Upper lobe of right lung (tissue), 1 donor: ENCODE measurements at regions not wholly inside any gene's neighbourhood (a gene's known extent, or its start where the extent isn't known, plus 50 kb on each side); places are given as distances from the start of the nearest gene placed in this dataset.
"Not testable (repeated sequence)": the region's sequence is repeated elsewhere in the genome, so short reads cannot be mapped to it uniquely, and the experiment has no call there.

Experiments
- ATAC-seq: fragments of 200-7000 bp; cut with Tn5 transposase; one replicate; pipeline ENCODE4 v1.9.1; 2020; ENCODE audit warnings: mild to moderate bottlenecking, moderate library complexity
- DNase-seq: peaks from one replicate; pipeline ENCODE4 v3.0.0-alpha.2; 2020
- H3K27ac ChIP-seq: fragments of 200-600 bp; one replicate; pipeline ENCODE4 v1.8.0; 2022
- H3K27me3 ChIP-seq: fragments of 200-600 bp; one replicate; pipeline ENCODE4 v1.8.0; 2022; ENCODE audit warnings: mild to moderate bottlenecking
- H3K36me3 ChIP-seq: fragments of 200-600 bp; one replicate; pipeline ENCODE4 v1.8.0; 2022
- H3K4me1 ChIP-seq: fragments of 200-600 bp; one replicate; pipeline ENCODE4 v1.8.0; 2022
- H3K4me3 ChIP-seq: fragments of 200-600 bp; one replicate; pipeline ENCODE4 v1.8.0; 2022; ENCODE audit warnings: mild to moderate bottlenecking
- H3K9me3 ChIP-seq: fragments of 200-600 bp; one replicate; pipeline ENCODE4 v1.8.0; 2022
- intact Hi-C: fragments of 100-400 bp; cut with DNase I; formaldehyde crosslinking; loops from one replicate; pipeline ENCODE4 v1.11.0; 2022
- TF ChIP-seq, protein P1 (sequence below): fragments of 200-600 bp; IDR thresholded peaks from one replicate; pipeline ENCODE4 v1.8.0; 2022; ENCODE audit warnings: antibody characterized with exemption
- donor health status: DM: no; HTN: yes; CAD: no; lungs with severe emphysema.

DNA sequence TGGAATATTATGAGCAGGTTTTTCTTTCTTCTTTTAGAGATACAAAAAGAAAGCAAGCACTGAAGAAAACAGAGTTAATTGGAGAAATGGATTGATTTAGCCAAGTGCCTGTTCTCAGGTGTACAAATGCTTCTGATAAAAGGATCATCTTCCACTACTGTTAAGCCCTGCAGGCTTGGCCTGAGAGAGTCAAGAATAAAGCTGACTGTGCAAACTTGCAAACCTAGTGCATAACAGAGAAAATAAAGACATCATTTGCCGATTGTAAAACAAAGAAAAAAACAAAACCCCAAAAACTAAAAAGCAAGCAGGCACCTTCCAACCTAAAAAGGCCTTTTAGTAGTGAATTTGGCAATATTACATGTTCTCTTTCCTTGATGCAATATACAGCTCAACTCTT is 78.0 kb upstream of the CCDC80 start:
- TF ChIP-seq, protein P1, sequence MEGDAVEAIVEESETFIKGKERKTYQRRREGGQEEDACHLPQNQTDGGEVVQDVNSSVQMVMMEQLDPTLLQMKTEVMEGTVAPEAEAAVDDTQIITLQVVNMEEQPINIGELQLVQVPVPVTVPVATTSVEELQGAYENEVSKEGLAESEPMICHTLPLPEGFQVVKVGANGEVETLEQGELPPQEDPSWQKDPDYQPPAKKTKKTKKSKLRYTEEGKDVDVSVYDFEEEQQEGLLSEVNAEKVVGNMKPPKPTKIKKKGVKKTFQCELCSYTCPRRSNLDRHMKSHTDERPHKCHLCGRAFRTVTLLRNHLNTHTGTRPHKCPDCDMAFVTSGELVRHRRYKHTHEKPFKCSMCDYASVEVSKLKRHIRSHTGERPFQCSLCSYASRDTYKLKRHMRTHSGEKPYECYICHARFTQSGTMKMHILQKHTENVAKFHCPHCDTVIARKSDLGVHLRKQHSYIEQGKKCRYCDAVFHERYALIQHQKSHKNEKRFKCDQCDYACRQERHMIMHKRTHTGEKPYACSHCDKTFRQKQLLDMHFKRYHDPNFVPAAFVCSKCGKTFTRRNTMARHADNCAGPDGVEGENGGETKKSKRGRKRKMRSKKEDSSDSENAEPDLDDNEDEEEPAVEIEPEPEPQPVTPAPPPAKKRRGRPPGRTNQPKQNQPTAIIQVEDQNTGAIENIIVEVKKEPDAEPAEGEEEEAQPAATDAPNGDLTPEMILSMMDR = no peak
- ATAC-seq (no peak), DNase-seq (no peak)
- Histone ChIP-seq H3K4me1 (no peaks in the 10 kb centered on the region), H3K27me3 (no peaks in the 10 kb centered on the region), H3K4me3 (no peak overlapping the region), H3K9me3 (no peaks in the 10 kb centered on the region), H3K27ac (no peak overlapping the region), H3K36me3 (no peaks in the 10 kb centered on the region)
- intact Hi-C loops = no loop called here

DNA sequence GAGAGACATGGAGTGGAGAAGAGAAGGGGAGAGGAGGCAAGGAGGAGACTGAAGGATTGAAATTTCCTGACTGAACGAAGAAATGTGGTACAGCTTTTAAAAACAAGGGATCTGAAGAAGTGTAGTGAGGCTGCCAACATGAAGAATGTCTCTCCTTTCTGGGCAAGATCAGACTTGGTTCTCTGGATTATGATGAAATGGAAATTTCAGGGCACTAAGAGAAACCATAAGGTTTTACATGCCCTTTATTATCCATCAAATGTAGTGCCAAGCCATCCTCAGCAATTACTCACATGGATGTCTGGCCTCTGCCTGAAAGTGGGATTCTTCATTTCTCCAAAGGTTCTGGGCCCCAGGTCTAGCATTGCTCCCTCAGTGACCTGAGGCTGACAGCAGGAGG is 77.6 kb upstream of the CCDC80 start:
- no peak for ATAC-seq
- no peaks in the 10 kb centered on the region for H3K9me3 ChIP-seq
- TF ChIP-seq, protein P1 = no peak
- DNase-seq = no peak
- intact Hi-C loops = no loop called here
- no peaks in the 10 kb centered on the region for H3K36me3 ChIP-seq
- H3K27me3 ChIP-seq = no peaks in the 10 kb centered on the region
- H3K4me3 ChIP-seq = no peak overlapping the region
- H3K27ac ChIP-seq = no peak overlapping the region
- no peaks in the 10 kb centered on the region for H3K4me1 ChIP-seq

DNA sequence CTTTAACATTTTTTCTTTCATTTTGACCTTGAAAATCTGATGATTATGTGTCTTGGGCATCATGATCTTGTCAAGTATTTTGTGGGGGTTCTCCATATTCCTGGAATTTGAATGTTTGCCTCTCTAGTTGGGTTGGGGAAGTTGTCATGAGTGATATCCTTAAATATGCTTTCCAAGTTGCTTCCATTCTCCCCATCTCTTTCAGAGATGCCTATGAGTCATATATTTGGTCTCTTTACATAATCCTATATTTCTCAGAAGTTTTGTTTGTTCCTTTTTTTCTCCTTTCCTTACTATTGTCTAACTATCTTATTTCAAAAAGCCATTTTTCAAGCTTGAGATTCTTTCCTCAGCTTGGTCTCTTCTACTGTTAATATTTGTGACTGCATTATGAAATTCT is 69.0 kb upstream of the CCDC80 start:
- intact Hi-C loops = no loop called here
- Histone ChIP-seq H3K4me1 (no peaks in the 10 kb centered on the region), H3K9me3 (no peaks in the 10 kb centered on the region), H3K27me3 (no peaks in the 10 kb centered on the region), H3K4me3 (no peak overlapping the region), H3K36me3 (no peaks in the 10 kb centered on the region), H3K27ac (no peak overlapping the region)
- TF ChIP-seq, protein P1 = no peak
- ATAC-seq = no peak
- DNase-seq = no peak

DNA sequence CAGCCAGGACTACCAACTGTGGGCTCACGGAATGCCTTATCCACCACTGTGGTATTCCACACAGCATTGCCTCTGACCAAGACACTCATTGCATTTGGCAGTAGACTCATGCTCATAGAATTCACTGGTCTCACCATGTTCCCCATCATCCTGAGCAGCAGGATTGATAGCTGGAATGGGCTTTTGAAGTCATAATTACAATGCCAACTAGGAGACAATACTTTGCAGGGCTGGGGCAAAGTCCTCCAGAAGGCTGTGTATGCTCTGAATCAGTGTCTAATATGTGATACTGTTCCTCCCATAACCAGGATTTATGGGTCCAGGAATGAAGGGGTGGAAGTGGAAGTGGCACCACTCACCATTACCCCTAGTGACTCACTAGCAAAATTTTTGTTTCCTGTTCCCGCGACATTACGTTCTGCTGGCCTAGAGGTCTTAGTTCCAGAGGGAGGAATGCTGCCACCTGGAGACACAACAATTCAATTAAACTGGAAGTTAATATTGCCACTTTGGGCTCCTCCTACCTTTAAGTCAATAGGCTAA is 58.6 kb upstream of the CCDC80 start:
- Histone ChIP-seq H3K4me3 (no peak overlapping the region), H3K27ac (no peak overlapping the region), H3K27me3 (no peaks in the 10 kb centered on the region), H3K9me3 (no peaks in the 10 kb centered on the region), H3K36me3 (no peaks in the 10 kb centered on the region), H3K4me1 (no peaks in the 10 kb centered on the region)
- TF ChIP-seq, protein P1 = peak; percentile 13
- intact Hi-C loops = no loop called here
- DNase-seq = no peak
- ATAC-seq = peak; percentile 35

DNA sequence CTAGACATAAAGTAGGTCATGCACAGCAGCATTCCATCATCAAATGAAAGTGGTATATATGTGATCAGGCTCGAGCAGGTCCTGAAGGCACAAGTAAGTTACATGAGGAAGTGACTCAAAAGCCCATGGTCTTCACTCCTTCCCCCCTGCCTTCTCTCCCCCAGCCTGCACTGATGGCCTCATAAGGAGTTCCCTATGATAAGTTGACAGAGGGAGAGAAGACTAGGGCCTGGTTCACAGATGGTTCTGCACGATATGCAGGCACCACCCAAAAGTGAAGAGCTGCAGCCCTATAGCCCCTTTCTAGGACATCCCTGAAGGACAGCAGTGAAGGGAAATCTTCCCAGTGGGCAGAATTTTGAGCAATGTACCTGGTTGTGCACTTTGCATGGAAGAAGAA is 57.5 kb upstream of the CCDC80 start:
- intact Hi-C loops, H3K9me3 ChIP-seq, H3K27ac ChIP-seq, H3K4me1 ChIP-seq, DNase-seq, H3K27me3 ChIP-seq, H3K4me3 ChIP-seq, ATAC-seq, H3K36me3 ChIP-seq: not testable (repeated sequence)

DNA sequence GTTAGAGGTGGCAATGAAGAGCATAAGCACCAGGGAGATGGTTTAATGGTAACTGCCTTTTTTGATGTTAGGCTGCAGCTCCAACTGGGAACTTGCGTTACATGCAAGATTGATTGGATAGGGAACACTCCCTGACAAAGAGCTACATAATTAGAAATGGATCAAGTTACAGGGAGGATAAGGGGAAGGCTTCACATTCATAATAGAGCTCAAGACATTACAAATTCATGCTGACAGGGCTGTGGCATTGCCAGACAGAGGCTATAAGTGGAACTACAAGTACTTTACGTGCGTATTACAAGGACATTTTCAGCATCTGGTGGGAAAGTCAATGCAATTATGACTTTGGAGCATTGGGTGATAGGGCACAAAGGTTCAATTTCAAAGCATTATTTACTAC is 55.3 kb upstream of the CCDC80 start:
- DNase-seq, ATAC-seq, intact Hi-C loops, H3K4me3 ChIP-seq, H3K36me3 ChIP-seq, H3K9me3 ChIP-seq, H3K4me1 ChIP-seq, H3K27ac ChIP-seq, H3K27me3 ChIP-seq: not testable (repeated sequence)

DNA sequence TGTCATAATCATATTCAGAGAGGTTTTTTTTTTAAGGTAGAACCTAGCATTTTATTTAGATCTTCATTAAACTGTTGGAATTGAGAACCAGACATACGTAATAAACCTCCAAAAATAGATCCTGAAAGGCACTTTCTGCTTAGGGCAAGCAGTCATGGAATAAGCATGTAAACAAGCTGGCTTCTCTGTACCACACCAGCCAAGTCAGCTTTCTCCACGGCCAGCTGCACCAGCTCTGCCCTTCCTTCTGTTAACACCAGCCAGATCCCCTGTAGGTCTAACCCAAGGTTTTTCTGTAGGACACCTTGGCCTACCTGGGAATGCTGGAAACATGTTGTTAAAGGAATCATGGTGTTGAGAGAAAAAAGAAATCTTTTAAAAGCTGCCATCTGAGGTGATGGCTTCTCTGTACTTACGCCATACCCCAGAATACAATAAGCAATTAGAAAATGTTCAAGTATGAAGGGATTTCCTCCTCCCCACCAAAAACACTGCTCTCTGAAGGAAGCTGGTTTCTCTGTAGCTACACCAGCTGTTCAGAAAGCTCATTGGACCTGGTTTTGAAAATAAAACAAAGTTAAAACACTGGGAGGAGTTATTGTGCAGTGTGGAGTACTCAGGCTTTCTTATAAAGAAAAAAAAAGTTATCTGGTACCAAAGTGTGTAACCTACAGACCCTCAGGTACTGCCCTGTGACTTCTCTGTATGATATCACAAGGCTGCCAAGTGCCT is 54.6 kb upstream of the CCDC80 start:
- H3K36me3 ChIP-seq, H3K4me3 ChIP-seq, H3K27ac ChIP-seq, H3K9me3 ChIP-seq, H3K4me1 ChIP-seq, H3K27me3 ChIP-seq, DNase-seq, ATAC-seq, intact Hi-C loops: not testable (repeated sequence)
- TF ChIP-seq, protein P1 = peak; percentile 10

DNA sequence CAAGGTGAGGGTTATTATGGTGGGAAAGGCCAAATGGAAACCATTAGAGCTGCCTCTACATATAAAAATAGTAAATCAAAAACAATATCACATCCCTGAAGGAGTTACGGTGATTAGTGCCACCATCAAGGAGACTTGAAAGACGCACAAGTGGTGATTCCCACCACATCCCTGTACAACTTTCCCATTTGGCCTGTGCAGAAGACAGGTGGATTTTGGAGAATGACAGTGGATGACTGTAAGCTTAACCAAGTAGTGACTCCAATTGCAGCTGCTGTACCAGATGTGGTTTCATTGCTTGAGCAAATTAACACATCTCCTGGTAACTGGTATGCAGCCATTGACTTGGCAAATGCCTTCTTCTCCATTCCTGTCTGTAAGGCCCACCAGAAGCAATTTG is 54.0 kb upstream of the CCDC80 start:
- H3K9me3 ChIP-seq, DNase-seq, H3K36me3 ChIP-seq, H3K27ac ChIP-seq, ATAC-seq, H3K4me1 ChIP-seq, H3K4me3 ChIP-seq, H3K27me3 ChIP-seq, intact Hi-C loops: not testable (repeated sequence)
